ENCODE measurements at regions not wholly inside any gene's neighbourhood (a gene's known extent, or its start where the extent isn't known, plus 50 kb on each side); places are given as distances from the start of the nearest gene placed in this dataset.

DNA sequence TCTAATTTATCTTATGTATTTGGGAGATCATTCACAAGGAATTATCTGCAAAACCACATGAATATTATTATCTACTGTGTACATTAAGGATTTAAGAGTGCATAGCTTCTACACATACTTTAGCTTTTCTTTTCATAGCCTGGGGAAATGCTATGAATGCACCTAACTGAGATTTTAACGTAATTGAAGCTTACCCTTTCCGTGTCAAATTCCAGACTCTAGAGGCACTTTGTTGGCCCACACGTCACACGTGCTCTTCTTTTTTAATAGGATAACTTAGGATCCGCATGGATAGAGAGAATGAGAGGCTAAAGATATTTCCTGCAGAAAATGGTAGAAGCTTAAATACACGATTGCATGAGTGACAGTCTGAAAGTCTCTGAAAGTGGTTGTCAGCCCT lies 481.1 kb downstream of the PCNX1 start:
- TF ChIP-seq YY1 (IDR thresholded peaks at IDR 0.05; ENCODE audit: insufficient read depth, insufficient read length), result no peak
- TF ChIP-seq ZNF274 (IDR thresholded peaks at IDR 0.05; ENCODE audit: low read depth, low read length), result no peak
- no peak for TF ChIP-seq SUZ12 (IDR thresholded peaks at IDR 0.05; ENCODE audit: extremely low read depth, insufficient read depth, insufficient read length)
